ENCODE measurements at regions not wholly inside any gene's neighbourhood (a gene's known extent, or its start where the extent isn't known, plus 50 kb on each side); places are given as distances from the start of the nearest gene placed in this dataset.

DNA sequence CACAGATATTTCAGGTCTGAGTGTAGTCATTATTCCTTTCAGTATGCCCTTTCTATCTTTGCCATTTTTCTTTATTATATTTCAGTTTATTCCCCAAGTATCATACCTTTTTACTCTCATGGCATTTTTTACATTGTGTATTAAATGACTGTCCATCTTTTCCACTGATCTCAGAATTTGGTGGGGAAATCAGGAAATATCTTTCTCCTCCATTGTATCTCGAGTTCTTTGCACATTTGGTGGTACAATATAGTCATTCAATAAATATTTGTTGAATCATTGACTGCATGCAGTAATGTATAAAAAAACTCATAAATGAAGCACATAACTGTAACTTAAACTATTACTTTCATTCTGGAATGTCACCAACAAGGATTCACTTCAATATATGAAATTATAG lies 354.7 kb downstream of the HGF start:
- TF ChIP-seq MYC (IDR thresholded peaks at IDR 0.05; ENCODE audit: low read depth, low read length) (no peak), POLR2AphosphoS5 (IDR thresholded peaks at IDR 0.05; ENCODE audit: insufficient read depth, low read depth, low read length) (no peak), GATA2 (IDR thresholded peaks at IDR 0.05; ENCODE audit: insufficient read depth, insufficient read length, low read depth, low read length) (no peak), POLR2A (IDR thresholded peaks at IDR 0.05; ENCODE audit: low read depth, low read length) (no peak), JUN (IDR thresholded peaks at IDR 0.05; ENCODE audit: borderline replicate concordance, insufficient read depth, insufficient read length, low read depth) (no peak)
- TF ChIP-seq, protein P1, sequence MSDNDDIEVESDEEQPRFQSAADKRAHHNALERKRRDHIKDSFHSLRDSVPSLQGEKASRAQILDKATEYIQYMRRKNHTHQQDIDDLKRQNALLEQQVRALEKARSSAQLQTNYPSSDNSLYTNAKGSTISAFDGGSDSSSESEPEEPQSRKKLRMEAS (IDR thresholded peaks at IDR 0.05; ENCODE audit: insufficient read depth, insufficient read length): no peak
- DNase-seq (ENCODE audit: low read depth, low spot score): no peak

DNA sequence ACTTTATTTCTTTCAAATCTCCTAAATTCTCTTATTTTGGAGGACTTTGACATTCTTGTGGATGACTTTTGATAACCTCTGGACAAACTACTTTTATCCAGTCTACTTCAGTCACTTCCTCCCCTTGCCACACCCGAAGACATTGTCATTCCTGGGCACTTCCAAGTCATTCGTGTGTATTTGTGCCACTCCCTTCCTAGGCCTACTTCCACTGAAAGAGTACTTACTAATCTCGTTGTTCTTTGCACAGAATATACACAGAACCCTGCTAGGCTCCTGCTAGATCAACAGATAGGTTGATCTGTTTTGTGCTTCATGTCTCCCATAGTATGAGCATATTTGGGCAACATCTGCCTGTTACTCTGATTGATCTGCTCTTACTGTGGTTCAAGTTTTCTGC lies 355.4 kb downstream of the HGF start:
- no peaks in the 10 kb centered on the region for H3K4me1 ChIP-seq (ENCODE audit: control insufficient read depth, extremely low read depth, insufficient read depth, low read length)
- TF ChIP-seq POLR2AphosphoS5 (IDR thresholded peaks at IDR 0.05; ENCODE audit: insufficient read depth, low read depth, low read length) (no peak), FOS (IDR thresholded peaks at IDR 0.05; ENCODE audit: borderline replicate concordance, insufficient read depth, low read length) (no peak), JUN (IDR thresholded peaks at IDR 0.05; ENCODE audit: borderline replicate concordance, insufficient read depth, insufficient read length, low read depth) (no peak), GATA2 (IDR thresholded peaks at IDR 0.05; ENCODE audit: insufficient read depth, insufficient read length, low read depth, low read length) (no peak), EZH2 (IDR thresholded peaks at IDR 0.05; ENCODE audit: borderline replicate concordance, low read depth, low read length, severe bottlenecking) (no peak), MYC (IDR thresholded peaks at IDR 0.05; ENCODE audit: low read depth, low read length) (no peak), POLR2A (IDR thresholded peaks at IDR 0.05; ENCODE audit: low read depth, low read length) (no peak)
- TF ChIP-seq, protein P1 (IDR thresholded peaks at IDR 0.05; ENCODE audit: insufficient read depth, insufficient read length): no peak
- TF ChIP-seq, protein P2, sequence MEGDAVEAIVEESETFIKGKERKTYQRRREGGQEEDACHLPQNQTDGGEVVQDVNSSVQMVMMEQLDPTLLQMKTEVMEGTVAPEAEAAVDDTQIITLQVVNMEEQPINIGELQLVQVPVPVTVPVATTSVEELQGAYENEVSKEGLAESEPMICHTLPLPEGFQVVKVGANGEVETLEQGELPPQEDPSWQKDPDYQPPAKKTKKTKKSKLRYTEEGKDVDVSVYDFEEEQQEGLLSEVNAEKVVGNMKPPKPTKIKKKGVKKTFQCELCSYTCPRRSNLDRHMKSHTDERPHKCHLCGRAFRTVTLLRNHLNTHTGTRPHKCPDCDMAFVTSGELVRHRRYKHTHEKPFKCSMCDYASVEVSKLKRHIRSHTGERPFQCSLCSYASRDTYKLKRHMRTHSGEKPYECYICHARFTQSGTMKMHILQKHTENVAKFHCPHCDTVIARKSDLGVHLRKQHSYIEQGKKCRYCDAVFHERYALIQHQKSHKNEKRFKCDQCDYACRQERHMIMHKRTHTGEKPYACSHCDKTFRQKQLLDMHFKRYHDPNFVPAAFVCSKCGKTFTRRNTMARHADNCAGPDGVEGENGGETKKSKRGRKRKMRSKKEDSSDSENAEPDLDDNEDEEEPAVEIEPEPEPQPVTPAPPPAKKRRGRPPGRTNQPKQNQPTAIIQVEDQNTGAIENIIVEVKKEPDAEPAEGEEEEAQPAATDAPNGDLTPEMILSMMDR (IDR thresholded peaks at IDR 0.05; ENCODE audit: extremely low read depth in 1 of 2, insufficient read depth in 1 of 2, low read depth in 1 of 2, low read length in 2 of 2): no peak
- intact Hi-C loops (cut with micrococcal nuclease) (no loop called here), dilution Hi-C loops (cut with MboI; ENCODE audit: extremely low pct_ligation_motif_present, low sequenced_read_pairs) (no loop called here)
- no peaks in the 10 kb centered on the region for H3K9me1 ChIP-seq (replicated peaks; ENCODE audit: control insufficient read depth, extremely low read depth, insufficient read depth, low read length)
- H3K36me3 ChIP-seq (ENCODE audit: control insufficient read depth in 2 of 2, extremely low read depth in 1 of 2, insufficient read depth in 2 of 2, low read length in 2 of 2): no peaks in the 10 kb centered on the region
- DNase-seq (ENCODE audit: low read depth, low spot score): no peak
- peak overlapping the region; percentile 1 for H2AFZ ChIP-seq (ENCODE audit: low read depth, low read length)
- no TSS peak for BruUV-seq (replicated peaks)
- H3K9ac ChIP-seq (replicated peaks; ENCODE audit: extremely low read depth, insufficient read depth, low read length): no peak overlapping the region
- FAIRE-seq: no peak
- H3K79me2 ChIP-seq (ENCODE audit: control insufficient read depth, insufficient read depth, low read length): no peaks in the 10 kb centered on the region
- H3K27ac ChIP-seq (ENCODE audit: insufficient read depth, low read depth, low read length): no peak overlapping the region
- H3K9me3 ChIP-seq (replicated peaks; ENCODE audit: control insufficient read depth, insufficient read depth, low read length): no peaks in the 10 kb centered on the region
- no peak overlapping the region for H3K4me2 ChIP-seq (ENCODE audit: insufficient read depth, low read length)
- POLR2A ChIA-PET: no interaction called here
- H3K27me3 ChIP-seq (ENCODE audit: control insufficient read depth in 2 of 2, insufficient read depth in 2 of 2, low read length in 2 of 2): no peaks in the 10 kb centered on the region
- no peaks in the 10 kb centered on the region for H4K20me1 ChIP-seq (replicated peaks; ENCODE audit: control insufficient read depth, extremely low read depth, insufficient read depth, low read length)
- no peak overlapping the region for H3K4me3 ChIP-seq (replicated peaks in 1 of 3; ENCODE audit: insufficient read depth in 1 of 3, low read depth in 1 of 3, low read length in 3 of 3)
- CTCF ChIA-PET: interaction anchor here (0.6 kb wide), 1 partner anchor 16 kb away, joined by 3 read pairs; no protein-coding TSS in a partner anchor

More for the DNA sequence above, 354.7 kb downstream of the HGF start:
- intact Hi-C loops (cut with micrococcal nuclease): no loop called here
- Histone ChIP-seq H3K4me2 (ENCODE audit: insufficient read depth, low read length) (no peak overlapping the region), H3K9me1 (replicated peaks; ENCODE audit: control insufficient read depth, extremely low read depth, insufficient read depth, low read length) (no peaks in the 10 kb centered on the region), H3K4me3 (replicated peaks in 1 of 3; ENCODE audit: insufficient read depth in 1 of 3, low read depth in 1 of 3, low read length in 3 of 3) (no peak overlapping the region), H4K20me1 (replicated peaks; ENCODE audit: control insufficient read depth, extremely low read depth, insufficient read depth, low read length) (no peaks in the 10 kb centered on the region), H3K79me2 (ENCODE audit: control insufficient read depth, insufficient read depth, low read length) (no peaks in the 10 kb centered on the region), H3K9me3 (replicated peaks; ENCODE audit: control insufficient read depth, insufficient read depth, low read length) (no peaks in the 10 kb centered on the region), H2AFZ (ENCODE audit: low read depth, low read length) (no peak overlapping the region), H3K4me1 (ENCODE audit: control insufficient read depth, extremely low read depth, insufficient read depth, low read length) (no peaks in the 10 kb centered on the region), H3K27ac (ENCODE audit: insufficient read depth, low read depth, low read length) (no peak overlapping the region), H3K36me3 (ENCODE audit: control insufficient read depth in 2 of 2, extremely low read depth in 1 of 2, insufficient read depth in 2 of 2, low read length in 2 of 2) (no peaks in the 10 kb centered on the region), H3K27me3 (ENCODE audit: control insufficient read depth in 2 of 2, insufficient read depth in 2 of 2, low read length in 2 of 2) (no peaks in the 10 kb centered on the region), H3K9ac (replicated peaks; ENCODE audit: extremely low read depth, insufficient read depth, low read length) (no peak overlapping the region)
- BruUV-seq (replicated peaks): no TSS peak
- dilution Hi-C loops (cut with MboI; ENCODE audit: extremely low pct_ligation_motif_present, low sequenced_read_pairs): no loop called here
- FAIRE-seq: no peak
- ChIA-PET CTCF (no interaction called here), POLR2A (no interaction called here)
